GM21825 (cell line): ENCODE measurements at regions not wholly inside any gene's neighbourhood (a gene's known extent, or its start where the extent isn't known, plus 50 kb on each side); places are given as distances from the start of the nearest gene placed in this dataset.

Experiments used
- ATAC-seq: cut with Tn5 transposase; IDR thresholded peaks from one replicate; pipeline ENCODE4 v1.9.1; 2021; ENCODE audit warnings: mild to moderate bottlenecking, moderate library complexity; ENCODE audit not compliant: unreplicated experiment

DNA sequence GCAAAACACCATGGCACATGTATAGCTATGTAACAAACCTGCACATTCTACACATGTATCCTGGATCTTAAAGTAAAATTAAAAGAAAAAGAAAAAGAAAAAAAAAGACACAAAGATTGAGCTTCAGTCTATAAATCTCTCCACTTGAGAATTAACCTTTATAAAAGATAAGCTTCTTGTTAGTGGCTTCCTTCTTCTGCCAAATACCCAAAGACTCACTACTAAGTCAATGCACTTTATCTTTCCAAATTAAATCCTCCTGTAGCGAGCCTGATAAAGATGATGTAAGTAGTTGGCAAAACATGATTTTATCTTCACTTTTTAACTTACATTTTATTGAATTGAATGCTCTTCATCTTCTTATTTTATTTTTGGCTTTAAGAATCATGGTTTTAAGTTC is 349.9 kb downstream of the TRIB2 start:
- no peak for ATAC-seq

DNA sequence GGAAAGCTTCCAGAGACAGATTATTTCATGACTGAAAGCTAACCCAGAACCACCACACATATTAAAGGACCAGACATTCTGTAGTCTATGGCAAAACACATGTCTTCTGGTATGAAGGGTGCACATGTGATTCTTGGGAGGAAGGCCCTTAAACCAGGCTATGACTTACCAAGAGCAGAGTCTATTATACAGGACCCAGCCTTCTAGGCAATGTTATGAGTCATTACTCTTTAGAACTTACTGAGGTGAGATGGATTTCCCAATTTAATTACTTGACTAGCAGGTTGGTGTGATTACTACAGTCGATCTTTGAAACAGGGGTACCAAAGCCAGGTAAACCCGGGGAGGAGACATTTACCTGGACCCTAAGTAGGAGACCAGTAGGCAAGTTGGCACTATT is 350.8 kb downstream of the TRIB2 start:
- ATAC-seq, result no peak

DNA sequence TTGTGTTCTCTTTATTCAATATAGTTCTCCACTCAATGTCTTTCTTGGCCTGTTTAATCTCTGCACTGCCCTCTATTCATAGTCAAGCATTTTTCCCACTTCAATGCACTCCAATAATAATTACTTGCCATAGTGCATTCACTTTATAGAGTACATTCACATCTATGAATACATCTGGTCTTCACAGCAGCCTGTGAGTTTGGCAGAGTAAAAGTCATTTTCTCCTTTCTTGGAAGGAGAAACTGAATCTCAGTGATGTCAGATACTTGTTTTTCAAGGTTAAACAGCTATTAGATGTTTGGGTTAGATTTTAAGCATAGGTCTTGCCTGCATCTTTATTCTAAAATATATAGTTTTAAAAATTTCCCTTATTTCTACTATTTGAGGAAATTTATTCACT is 373.2 kb downstream of the TRIB2 start:
- no peak for ATAC-seq

DNA sequence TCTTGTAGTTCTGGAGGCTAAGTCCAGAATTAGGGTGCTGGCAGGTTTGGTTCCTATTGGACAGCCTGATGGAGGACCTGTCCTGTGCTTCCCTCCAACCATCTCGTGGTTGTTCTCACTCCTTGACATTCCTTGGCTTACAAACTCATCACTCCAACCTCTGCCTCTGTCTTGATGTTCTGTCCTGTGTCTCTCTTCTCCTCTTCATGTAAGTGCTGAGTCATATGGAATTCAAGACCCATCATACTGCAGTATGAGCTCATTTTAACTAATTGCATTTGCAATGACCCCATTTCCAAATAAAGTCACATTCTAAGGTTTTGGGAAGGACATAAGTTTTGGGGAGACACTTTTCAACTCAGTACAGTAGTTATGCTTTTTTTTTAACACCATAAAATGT is 374.7 kb downstream of the TRIB2 start:
- no peak for ATAC-seq

DNA sequence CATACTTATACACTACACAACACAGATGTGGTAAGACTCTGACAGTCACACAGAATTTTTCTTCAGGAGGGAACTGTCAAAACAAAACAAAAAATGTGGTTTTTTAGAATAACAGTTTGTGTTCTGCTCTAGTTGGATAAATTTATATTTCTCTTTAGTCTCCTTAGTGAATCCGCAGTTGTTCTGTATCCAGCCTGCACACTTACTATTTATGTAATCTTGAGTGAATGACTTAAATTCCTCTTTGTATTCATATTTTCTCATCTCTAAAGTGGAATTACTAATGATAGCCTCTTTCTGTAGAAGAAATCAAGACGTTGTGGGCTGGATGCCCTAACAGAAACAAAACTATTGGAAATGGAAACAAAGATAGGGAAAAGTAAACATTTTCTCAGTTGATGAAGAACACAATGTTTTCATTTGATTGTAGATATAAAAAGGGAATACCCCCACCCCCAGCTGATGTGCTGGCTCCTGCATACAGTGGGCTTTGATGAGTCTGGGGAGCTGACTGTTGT is 375.2 kb downstream of the TRIB2 start:
- ATAC-seq, result no peak

DNA sequence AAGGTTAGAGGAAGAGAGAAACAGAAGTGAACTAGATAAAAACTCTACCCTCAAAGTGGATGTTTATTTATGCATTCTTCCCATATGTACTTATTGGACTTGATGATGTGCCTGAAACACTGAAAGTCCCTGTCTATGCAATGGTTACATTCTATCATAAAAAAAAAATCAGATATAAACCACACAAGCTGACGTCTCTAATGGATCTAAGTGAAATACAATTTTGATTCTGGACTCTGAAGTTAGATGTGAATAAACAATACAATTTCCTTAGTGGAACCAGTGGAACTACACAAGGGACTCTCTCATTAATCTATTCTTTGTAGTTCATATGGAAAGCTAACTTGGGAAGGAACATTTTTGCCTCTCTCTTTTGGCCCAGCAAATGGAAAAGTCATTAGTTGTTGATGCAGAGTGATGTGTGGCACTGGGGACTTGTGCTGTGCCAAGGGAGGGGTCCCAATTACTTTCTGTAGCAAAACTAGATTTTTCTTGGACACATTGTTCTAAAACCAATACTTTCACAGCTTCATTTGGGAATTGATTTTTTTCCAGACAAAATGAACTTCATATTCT is 376.8 kb downstream of the TRIB2 start:
- ATAC-seq, result no peak

DNA sequence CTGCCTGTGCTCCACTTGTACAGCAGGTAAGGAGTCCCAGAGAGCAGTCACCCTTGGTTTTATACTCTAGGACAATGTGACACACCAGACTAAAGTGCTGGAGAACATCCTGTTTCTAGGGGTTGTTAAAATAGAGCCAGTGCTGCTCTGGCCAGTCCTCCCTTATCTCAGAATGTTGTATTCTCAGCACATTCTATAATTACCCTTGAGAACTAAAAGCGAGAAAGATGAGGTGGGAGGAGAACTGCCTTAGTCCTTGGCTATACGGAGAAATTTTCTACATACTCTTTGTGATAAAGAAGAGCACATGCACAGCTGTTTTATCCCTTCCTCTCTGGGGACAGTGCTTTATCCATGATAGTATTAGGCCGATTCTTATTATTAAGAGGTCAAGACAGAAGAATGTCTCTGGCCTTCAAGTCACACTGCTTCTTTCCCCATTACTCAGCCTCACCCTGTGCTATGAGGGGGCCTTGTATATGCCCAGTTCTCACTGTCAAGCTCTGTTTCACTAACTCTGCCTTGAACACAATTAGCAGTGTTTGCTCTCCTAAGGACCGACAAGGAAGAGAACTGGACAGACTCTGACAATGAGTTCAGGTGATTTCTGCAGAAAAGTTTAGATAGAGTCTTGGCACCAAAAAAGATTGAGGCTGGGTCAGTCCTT is 385.8 kb downstream of the TRIB2 start:
- ATAC-seq, result no peak

DNA sequence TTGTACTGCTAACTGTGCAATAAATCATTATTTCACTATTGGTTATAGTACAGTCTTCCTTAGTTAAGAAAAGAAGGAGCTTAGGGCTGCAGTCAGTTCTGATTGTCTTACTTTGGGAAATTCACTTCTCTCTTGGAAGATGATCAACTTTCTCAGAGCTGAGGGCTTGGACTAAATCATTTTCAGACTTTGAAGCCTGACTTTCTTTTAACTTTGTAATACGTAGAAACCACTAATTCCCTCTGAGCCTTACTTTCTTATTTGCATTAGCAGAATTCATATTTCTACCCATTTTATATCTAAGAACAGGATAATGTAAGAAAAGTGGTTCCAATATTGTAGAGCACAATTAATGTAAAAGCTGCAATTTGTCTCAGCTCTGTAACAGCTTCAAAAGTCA is 386.4 kb downstream of the TRIB2 start:
- ATAC-seq, result no peak

DNA sequence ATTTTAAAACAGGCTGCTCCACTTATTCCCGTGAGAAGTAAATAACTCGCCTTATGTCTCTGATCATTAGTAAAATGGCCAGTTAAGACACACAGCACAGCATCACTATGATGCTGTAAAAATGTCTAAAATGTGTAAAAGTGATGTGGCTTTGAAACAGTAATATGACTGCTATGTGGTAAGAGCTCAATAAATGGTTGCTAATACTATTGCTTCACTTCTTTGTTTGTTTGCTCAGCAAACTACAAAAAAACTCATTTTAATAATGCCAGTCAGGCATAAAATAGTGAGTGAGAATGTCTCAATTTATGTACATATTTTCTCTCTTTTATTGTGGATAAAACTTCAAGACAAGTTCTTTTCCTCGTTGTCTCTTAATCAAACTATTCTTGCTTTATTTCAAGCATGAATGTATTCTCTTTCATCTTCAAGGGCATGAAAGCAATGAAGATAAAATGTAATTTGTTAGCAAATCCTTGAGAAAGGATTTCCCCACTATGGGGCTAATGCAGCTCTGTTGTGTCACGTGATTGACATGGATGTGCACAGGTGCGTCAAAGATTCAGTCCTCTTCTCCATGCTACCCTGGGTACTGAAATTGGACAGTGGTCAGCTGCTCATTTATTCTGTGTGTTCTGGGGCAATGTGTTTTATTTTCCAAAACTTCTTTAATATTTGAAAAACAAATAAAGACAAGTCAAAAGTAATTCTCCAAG is 387.2 kb downstream of the TRIB2 start:
- no peak for ATAC-seq

DNA sequence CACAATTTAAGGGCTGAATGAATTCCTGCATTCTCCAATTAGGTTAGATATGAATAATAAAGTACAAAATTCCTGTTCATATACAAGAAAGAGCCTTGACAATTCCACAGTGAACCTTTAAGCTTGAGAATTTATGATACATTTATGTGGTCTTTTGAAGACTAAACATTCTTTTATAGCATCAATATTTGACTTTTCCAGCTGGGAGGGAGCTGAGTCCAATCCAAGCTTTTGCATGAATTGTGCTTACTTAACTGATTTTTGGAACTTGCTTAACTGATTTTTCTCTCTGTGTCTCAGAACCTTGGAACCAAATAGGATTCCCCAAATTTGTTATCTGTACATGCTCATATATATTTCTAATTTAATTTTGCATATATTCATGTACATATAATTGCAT is 388.0 kb downstream of the TRIB2 start:
- no peak for ATAC-seq

DNA sequence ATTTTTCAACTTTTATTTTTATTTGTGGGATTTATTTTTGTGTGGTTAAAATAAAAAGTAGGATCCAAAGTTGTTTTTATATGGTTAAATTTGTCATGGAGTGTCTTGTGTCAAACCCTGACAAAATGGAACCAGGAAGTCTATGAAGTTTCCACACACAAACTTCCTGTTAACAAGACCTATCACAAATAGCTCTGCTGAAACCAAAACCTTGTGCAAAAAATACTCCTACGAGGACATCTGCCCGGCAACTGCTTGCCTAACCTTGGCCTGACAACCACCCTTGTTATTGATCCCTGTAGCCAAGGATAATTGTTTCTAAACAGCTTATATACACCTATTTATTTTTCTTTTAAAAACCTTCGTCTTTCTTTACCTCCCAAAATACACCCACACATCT is 389.6 kb downstream of the TRIB2 start:
- ATAC-seq, result no peak

DNA sequence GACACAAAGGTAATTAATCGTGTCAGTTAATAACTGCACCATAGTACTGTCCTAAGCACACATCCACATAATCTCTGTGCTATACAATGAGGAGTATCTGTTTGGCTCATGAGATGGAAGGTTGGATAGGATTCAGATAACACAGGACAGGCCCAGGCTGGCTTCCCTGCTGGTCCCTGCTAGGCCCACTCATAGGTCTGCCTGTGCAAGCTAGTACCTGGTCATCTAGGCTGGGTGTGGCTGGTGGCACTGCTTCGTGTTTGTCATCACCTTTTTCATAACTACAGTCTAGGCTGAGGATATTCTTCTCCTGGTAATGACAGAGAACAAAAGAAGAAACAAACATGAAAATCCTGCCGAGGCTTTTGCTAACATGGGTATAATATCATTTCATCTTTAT is 392.8 kb downstream of the TRIB2 start:
- ATAC-seq, result no peak

DNA sequence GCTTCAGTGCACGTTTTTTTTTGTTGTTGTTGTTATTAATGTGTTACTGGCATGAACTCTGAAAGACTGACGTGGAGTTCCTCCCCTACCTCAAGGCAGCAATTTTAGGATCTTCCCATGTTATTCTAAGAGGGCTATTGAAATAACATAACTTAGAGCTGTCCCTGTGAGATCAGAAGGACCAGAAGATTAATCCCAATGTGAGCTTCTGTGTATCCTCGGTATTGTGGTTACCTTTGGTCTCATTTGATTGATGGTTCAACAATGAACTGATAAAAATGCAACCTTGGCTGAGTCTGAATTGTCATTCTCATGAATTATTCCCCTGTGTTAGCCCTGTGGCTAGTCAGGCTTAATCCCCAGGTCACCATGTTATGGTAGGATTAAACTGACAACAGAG is 394.1 kb downstream of the TRIB2 start:
- no peak for ATAC-seq

DNA sequence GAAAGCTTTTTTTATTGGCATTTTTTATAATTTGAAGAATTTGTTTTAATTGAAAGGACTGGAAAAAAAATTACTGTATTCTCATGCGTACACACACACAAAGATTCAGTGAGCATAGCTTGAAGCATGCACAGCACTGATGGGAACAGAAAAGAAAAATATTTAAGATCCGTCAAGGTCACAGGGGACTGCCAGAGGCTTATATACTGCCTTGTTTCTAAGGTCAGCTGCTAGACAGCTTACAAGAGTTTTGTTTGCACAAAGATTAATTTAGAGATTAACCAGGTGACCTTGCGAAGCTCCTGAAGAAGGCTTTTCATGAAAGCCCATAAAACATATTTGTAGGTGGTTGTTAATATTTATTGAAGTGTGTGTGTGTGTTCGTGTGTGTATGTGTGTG is 396.3 kb downstream of the TRIB2 start:
- ATAC-seq, result no peak

DNA sequence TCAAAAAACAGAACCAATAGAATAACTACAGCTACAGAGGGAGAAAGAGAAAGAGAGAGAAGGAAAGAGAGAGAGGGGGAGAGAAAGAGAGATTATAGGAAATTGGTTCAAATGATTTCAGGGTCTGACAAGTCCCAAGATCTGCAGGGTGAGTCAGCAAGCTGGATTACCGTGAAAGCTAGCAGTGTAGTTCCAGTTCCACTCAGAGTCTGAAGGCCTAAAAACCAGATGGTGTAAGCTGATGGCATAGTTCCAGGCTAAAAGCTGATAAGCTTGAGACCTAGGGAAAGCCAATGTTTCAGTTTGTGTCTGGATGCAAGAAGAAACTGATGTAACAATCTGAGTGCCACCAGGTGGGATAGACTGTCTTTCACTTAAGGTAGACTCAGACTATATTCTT is 397.7 kb downstream of the TRIB2 start:
- ATAC-seq, result no peak

DNA sequence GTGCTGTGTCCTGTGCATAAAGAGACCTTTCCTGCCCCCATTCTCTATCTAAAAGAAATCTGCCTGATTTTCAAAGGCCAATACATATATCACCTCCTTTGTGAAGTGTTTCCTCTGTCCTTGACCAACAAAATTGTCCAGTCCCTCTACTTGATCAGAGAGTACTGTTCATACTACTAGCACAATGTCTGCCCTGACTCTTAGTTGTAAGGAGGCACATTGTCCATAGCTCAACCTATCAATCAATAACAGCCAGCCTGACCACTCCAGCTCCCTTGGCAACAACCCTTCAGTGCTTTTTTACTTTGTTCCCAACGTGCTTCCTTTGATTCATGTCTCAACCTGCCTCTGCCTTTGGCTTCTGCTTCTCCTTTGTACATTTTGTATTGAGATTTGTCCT is 398.9 kb downstream of the TRIB2 start:
- no peak for ATAC-seq

DNA sequence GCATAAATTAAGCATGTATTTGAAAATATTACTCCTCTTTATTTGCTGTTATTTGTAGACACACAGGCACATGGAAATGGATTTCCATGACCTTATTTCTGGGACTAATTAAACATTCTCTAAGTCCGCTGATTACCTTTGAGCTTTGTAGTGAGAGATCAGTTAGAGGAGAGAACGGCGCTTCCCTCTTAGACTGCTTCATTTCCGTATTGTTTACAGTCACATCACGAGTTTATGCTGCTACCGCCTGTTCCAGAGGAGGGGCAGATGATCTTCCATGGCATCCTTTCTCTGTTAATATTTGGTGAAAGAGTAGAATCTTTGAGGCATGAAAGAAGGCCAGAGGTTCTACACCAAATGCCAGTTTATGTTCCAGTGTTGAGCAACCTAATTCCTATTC is 404.4 kb downstream of the TRIB2 start:
- ATAC-seq, result no peak

DNA sequence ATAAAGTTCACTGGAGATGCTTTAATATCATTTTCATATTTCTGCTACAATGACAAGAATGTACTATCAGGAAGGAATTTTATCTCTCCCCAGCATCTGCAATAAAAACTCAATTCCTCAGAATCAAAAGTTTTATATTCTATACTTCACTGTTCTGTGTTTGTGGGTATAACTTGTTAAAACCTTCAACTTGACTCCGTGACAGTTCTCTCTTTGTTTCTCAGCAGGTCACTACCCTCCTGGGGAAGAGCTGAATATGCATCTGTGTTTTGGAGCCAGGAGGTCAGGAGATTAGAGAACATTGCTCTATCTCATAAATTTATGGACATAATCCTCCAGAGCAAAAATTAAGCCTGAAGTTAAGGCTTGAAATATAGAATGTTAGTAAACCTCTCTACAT is 411.4 kb downstream of the TRIB2 start:
- ATAC-seq, result no peak

DNA sequence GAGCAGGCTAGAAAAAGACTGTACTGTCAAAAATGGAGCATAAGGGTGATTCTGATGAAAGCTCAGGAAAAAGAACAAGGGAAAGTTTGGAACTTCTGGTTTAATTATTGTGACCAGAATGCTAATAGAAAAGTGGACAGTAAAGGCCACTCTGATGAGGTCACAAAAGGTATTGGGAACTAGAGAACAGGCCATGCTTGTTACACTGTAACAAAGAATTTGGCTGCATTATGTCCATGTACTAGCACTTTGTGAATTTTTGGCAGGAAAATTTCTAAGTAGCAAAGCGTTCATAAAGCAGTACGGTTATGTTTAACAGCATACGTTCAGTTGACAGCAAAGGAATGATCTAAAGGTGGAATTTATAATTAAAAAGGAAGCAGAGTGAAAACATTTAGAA is 418.6 kb downstream of the TRIB2 start:
- no peak for ATAC-seq

DNA sequence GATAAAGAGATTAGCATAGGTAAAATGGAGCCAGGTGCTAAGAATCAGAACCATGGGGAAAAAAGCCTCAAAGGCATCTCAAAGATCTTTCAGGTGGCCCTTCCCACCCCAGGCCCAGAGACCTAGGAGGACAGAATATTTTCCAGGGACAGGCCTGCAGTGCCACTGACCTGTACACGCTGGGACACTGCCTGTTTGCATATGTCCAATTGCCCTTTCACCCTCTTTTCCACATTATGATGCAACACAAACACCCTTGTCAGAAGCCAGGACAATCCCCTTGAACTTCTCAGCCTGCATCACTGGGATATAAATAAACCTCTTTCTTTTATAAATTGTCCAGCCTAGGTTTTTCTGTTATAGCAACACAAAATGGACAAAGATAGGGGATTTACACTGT is 419.1 kb downstream of the TRIB2 start:
- ATAC-seq, result no peak

DNA sequence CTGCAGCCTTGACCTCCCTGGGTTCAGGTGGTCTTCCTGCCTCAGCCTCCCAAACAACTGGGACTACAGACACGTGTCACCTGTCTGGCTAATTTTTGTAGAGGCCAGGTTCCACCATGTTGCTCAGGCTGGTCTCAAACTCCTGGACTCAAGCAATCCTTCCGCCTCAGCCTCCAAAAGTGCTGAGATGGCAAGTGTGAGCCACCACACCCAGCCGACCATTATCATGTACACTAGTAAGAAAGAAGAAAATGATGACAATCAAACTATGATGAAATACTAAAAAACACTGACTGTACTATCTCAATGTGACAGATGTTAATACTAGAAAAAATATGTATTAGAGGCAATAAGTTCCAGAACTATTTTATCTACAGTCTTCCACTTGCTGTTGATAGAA is 420.9 kb downstream of the TRIB2 start:
- no peak for ATAC-seq

DNA sequence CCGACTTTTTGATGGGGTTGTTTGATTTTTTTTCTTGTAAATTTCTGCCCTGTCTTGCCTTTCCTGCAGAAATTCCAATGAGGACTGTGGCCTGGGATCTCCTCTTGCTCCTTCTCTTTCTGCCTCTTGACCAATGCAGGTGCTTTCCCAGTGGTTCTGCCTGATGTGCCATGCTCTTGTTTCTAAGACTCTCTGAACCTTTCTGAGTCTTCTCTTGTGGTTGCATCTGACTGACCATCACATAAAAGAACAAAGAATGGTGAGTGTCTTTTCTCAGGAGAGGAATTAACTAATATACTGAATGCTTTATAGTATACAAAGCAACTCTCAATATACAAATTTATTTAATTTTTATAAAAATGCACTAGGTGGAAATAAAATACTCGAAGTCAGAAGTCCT is 424.6 kb downstream of the TRIB2 start:
- ATAC-seq, result no peak
